NCI-H1092 treated with DMSO at 0.1 percent for 48 hours (cell line): ENCODE measurements at regions not wholly inside any gene's neighbourhood (a gene's known extent, or its start where the extent isn't known, plus 50 kb on each side); places are given as distances from the start of the nearest gene placed in this dataset.
"Not testable (repeated sequence)": the region's sequence is repeated elsewhere in the genome, so short reads cannot be mapped to it uniquely, and the experiment has no call there.

ENCODE experiments used
- DNase-seq: peaks from one replicate; lab custom pipeline; 2025; lab: John Stamatoyannopoulos, UW

DNA sequence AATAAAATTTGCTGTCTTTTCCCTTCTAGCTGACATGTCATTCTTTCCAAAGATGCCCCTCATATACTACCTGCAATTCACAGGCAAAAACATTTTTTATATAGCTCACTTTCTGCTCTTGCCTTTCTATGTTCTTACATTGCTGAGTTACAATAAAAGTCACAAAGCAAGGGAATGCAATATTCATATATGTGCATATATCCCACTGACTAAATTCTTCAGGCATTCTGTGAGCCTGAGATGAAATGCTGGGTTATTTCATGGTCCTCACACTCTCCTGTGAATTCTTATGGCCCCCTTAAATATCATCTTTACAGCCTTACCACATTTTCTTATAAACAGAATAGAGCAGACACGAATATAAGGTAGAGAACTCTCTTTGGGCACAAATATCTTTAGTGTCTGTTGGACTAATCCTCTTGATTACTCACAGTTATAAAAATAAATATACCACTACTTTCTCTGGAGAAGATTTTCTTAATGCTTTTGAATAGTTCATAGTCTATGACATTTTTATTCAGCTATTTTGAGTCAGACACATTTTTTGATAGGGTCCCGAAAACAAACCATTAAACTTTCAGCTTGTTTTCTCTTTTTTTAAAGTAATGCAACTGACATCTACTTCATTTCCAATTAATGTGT lies 84.1 kb upstream of the H2AZ1 start:
- no peak for DNase-seq

DNA sequence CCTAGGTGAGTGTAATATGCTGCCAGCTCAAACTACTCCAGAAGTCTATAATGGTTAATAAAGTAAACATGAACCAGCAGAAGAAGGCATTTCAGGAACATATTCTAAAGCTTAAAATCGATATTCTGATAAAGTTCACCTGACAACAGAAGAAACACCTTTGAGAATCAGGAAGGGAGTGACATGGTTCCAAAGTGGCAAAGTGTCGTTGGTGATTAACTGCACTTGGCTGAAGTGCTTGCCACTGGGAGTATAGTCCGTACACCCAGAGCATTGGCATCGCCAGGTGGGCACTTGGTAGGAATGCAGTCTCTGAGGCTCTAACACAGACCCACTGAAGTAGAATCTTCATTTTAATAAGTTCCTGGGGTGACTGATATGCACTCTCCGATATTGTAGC lies 76.0 kb upstream of the H2AZ1 start:
- DNase-seq = no peak

DNA sequence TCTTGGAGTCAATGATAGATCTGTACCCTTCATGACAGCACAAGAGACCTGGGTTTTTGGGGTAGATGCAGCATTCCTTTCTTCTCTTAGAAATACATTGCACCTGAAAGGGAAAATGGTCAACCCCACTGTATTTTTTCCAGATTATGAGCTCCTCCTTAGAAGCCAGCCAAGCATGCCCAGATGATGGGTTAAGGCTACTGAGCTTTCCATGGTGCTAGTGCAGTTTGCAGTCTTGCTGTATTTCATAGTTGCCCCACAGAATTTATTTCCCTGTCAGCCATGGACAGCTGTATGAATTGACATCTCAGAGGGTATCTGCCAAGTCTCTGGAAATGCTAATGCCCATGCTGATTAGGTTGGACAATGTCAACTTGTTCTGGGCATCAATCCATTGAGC lies 73.7 kb upstream of the H2AZ1 start:
- no peak for DNase-seq

DNA sequence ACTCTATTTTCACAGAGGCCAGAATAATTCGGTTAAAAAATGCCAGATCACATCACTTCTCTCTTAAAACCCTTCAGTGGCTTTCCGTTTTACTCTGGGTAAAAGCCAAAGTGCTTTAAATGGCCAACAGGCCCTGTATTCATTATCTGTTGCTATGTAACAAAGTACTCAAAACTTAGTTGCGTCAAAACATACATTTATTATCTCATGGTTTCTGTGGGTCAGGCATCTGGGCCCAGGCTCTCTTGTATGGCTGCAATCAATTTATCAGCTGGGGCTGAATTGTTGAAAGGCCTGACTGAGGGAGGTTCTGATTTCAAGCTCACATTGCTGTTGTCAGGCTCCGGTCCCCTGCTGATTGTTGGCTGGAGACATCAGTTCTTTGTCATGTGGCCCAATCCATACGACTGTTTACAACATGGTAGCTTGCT lies 72.7 kb upstream of the H2AZ1 start:
- DNase-seq = peak; percentile 90

DNA sequence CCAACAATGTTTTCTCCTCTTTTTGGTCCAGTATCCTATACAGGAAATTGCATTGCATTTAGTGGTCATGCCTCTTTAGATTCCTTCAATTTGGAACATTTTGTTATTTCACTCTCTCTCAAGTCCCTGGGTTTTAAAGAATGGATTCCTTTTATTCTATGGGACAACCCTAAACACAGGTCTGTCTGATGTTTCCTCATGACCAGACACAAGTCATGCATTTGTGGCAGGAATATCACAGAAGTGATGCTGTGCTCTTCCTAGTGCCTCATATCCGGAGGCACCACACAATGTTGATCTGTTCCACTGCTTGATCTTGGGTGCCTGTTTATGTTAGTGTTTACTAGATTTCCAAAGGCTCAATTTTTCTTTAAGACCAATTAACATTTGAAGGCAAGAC lies 69.7 kb upstream of the H2AZ1 start:
- DNase-seq = no peak

DNA sequence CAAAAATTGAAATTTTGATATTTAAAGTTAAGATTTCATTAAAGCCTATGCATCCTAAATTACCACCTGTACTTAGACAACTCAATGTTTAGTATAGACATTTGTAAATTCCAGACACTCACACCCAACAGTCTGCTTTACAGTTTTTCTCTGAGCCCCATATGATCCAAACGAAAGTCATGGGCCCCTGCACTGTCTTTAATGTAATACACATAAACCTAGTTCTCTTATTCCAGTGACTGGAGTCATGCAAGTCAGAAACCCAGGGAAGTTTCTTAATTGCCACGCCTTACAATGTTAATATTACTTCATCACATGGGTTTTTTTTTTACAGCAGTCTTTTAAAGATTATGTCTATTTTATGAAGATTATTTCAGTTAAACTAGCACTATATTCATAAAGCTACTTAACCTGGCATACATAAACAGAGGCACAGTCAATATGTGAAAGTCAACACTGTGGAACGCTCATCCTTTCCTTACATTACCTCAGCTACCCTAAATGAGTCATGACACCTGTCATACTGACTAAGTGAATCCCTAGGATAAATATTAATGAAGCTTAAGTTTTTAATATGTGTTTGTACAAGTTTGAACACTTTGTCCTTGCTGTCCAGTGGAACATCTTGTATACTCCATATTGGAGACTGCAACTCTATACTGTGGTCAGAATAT lies 67.7 kb upstream of the H2AZ1 start:
- DNase-seq = no peak

DNA sequence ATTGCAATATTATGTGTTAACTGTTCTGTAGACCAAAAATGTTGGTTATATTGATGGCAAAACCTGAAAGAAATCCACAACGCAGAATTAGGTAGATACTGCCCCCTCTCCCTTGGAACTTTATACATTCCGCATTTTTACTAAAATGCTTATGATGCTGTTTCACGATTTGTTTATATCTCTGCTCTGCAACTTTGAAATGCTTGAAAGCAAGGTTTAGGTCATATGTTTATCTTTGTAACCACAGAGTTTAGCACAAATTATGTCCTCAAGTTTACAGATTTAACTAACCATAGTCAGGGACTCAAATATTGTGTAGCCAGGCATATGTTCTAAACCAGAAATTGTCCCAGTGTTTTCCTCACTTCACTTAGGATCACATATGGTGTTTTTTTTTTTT lies 66.1 kb upstream of the H2AZ1 start:
- DNase-seq = no peak

DNA sequence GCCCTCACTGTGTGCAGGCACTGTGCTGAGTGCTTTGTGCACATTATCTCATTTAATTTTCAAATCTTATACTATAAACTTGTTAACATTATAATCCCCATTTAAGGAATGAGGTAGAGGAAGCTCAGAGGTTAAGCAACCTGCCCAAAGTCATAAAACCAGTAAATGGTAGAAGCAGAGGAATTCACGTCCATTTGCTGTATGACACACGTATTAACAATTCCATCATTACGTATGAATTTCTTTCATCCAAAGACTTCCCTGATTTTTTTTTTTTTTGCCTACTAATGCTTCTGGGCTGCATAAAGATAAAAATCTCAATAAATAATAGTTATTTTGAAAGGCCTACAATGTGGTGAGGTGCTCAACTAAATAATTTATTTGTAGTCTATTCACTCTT lies 64.5 kb upstream of the H2AZ1 start:
- no peak for DNase-seq

DNA sequence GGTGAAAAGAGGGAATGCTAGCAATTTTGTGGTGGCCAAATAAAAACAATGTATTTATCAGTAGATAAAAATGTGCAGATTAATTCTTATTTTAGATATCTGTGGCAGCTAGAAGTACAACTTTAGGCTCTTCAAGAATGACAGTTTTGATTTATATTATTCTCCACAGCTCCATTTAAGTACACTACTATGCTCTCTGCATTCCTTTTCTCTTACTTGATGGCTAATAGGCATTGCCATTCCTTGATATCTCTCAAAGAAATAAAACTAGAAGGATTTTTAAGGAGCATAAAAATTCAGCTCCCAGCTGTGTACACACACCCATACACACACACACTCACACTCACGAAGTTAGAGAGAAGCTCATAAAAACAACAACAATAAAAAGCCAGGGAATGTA lies 59.4 kb upstream of the H2AZ1 start:
- no peak for DNase-seq

DNA sequence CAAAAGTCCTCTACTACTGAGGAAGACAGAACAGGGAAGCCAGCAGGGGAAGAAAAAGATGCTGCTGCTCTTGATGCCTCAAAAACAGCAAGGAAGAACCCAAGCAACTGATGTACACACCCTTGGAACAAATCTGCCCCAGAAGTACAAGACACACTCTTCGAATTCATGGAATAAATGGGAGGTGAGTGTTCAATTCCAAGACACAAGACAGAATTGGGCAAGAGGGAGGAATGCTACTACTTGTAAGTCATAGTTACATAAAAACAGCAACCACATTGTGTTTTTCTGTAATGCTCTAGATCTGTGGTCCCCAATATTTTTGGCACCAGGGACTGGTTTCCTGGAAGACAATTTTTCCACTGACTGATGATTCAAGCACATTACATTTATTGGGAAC lies 58.0 kb upstream of the H2AZ1 start:
- no peak for DNase-seq

DNA sequence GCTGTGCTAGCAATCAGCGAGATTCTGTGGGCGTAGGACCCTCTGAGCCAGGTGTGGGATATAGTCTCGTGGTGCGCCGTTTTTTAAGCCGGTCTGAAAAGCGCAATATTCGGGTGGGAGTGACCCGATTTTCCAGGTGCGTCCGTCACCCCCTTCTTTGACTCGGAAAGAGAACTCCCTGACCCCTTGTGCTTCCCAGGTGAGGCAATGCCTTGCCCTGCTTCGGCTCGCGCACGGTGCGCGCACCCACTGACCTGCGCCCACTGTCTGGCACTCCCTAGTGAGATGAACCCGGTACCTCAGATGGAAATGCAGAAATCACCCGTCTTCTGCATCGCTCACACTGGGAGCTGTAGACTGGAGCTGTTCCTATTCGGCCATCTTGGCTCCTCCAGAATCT lies 56.1 kb upstream of the H2AZ1 start:
- DNase-seq = not testable (repeated sequence)
